D721Med (cell line): ENCODE measurements at regions not wholly inside any gene's neighbourhood (a gene's known extent, or its start where the extent isn't known, plus 50 kb on each side); places are given as distances from the start of the nearest gene placed in this dataset.

ENCODE experiments used
- DNase-seq: peaks from one replicate; pipeline ENCODE4 v3.0.0; 2011; ENCODE audit warnings: low spot score; ENCODE audit not compliant: insufficient read length
- FAIRE-seq: peaks from 2 replicates; lab custom pipeline; 2011; peaks lifted over from hg19 to GRCh38; lab: Jason Lieb, UNC
- TF ChIP-seq, protein P1 (sequence below): IDR thresholded peaks from 2 replicates; pipeline ENCODE4 v1.5.1; 2012; ENCODE audit warnings: mild to moderate bottlenecking, control low read depth; ENCODE audit not compliant: insufficient read depth; ENCODE audit errors: missing control alignments

DNA sequence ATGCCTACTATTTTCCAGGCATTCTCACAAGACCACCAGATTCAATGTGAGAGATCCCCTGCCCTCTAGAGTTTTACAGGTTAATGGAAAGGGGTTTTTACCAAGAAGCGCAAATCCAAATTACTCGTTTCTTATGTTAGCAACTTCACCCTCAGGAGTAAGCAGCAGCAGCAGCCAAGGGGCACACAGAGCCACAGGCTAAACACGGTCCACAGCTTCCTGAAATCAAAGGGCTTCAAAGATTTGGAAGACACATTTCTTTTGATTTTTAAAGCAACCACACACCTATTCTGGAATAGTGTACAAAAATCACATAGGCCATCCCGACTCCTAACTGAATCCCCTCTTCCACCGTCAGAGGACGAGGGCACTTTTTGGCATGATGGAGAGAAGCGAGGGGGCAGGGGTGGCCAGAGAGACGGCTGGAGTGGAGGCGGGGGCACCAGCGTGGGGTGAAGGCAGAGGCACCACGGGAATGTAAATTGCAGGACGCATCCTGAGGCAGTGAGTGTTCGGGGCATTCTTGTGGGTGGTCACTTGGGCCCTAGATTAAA, 107.0 kb downstream of the ARF6 start:
- TF ChIP-seq, protein P1, sequence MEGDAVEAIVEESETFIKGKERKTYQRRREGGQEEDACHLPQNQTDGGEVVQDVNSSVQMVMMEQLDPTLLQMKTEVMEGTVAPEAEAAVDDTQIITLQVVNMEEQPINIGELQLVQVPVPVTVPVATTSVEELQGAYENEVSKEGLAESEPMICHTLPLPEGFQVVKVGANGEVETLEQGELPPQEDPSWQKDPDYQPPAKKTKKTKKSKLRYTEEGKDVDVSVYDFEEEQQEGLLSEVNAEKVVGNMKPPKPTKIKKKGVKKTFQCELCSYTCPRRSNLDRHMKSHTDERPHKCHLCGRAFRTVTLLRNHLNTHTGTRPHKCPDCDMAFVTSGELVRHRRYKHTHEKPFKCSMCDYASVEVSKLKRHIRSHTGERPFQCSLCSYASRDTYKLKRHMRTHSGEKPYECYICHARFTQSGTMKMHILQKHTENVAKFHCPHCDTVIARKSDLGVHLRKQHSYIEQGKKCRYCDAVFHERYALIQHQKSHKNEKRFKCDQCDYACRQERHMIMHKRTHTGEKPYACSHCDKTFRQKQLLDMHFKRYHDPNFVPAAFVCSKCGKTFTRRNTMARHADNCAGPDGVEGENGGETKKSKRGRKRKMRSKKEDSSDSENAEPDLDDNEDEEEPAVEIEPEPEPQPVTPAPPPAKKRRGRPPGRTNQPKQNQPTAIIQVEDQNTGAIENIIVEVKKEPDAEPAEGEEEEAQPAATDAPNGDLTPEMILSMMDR = no peak
- DNase-seq (no peak), FAIRE-seq (no peak)

DNA sequence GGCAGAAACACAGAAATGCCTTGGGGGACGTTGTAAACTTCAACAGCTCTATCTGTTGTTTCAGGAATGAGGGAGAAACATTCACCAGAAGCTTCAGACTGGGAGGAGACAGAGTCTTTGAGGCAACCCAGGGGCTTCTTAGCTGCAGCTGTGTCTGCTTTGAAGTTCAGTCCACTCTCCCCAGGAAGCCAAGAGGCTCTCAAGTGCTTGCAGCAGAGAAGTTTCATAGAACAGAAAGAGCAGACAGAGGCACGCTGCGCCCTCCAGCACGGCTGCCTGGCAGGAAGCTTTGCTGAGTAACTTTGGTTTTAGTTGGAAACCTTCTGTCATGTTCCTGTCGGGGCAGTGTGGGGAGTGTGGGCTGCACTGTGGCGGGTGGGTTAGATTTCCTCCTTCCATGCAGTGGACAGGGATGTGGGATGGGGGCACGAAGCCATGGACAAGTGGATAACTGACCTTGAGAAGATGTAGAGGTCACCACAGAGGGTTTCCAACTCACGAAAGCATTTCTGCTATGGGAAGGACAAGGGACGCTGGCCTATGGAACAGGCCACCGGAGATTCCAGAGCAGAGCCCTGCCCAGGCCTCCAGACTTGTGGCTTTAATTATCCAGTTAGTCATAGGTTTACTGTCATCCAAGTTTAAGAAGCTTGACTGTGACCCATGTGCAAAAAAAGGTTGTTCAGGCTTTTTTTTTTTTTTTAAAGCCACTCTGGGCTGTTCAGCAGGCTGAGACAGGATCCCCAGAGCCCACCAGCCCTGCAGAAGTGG, 107.7 kb downstream of the ARF6 start:
- FAIRE-seq (no peak), DNase-seq (no peak)
- TF ChIP-seq, protein P1 = no peak

DNA sequence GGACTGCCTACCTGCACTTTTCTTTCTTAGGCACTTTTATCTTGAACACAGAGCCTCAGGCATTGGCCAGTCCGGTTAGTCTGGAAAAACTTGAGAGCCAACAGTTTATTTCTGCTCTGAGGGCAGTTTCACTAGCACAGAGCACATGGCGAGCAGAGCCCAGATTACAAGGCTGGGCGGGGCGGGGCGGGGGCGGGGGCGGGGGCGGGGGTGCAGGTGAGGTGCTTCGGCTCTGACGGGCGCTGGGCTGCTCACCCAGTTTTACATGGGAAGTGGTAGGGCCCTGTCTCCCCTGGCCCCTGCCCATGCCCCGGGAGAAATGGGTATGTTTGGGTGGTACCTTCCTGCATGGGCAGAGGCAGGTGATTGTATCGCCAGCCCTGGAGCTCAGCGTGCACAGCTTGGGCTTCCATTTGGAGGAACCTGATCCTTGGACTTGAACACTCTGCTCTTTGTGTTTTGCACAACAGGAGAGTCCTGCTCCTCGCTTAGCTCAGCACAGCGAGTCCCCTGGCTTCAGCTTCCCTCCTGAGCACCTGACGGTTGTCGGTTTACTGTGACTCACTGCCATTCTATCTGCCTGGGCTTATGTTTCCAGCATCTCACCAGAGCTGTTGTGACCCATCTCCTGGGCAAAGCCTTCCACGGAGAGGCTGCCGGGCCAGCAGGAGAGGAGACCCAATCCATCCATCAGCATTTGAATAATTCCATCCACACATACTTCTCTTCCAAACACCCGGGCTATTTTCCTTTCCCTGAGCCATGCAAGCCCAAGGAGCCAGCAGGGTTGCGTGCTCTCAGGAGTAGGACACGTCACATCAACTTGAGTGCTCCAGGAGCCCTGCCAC, 108.5 kb downstream of the ARF6 start:
- TF ChIP-seq, protein P1 = no peak

DNA sequence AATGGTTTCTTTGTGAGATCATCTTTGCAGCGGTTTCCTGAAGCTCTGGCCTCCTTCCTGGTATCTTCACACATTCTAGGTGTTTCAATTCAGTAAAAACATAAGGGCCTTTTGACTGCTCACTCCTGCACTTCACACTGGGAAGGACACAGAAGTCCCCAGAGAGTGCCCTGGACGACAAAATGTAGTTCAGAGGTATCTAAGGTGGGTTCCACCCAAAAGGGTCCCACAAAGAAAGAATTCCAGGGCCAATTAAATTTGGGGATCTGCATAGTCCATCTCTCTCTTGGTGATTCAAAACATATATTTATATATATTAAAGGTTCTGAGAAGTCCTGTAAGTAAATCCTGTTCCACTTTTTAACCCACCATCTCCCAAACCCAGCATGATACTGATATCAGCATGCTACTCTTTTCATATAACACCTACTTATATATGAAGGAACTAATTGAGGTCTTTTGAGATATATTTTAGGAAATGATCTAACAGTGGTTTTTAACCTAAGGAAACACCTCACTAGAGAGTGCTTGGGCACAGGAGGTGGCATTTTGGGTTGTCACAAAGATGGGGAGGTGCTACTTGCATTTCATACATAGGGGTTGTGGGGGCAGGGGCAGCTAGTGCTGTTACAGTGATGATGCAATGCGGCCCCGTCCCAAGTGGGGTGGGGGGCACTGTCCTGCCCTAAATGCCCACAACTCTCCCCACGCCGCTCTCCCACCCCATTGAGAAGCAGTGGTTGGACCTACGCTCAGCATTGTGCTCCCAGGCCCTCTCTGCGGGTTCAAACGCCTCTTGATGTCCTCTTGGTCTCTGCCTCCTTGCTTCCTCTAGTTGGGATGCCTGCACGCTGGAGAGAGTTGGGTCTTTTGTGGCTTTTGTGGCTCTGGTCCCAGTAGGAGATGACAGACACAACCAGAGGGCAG, 109.4 kb downstream of the ARF6 start:
- no peak for DNase-seq
- no peak for FAIRE-seq
- TF ChIP-seq, protein P1 = no peak

More for the DNA sequence above, 108.5 kb downstream of the ARF6 start:
- DNase-seq (no peak), FAIRE-seq (no peak)

DNA sequence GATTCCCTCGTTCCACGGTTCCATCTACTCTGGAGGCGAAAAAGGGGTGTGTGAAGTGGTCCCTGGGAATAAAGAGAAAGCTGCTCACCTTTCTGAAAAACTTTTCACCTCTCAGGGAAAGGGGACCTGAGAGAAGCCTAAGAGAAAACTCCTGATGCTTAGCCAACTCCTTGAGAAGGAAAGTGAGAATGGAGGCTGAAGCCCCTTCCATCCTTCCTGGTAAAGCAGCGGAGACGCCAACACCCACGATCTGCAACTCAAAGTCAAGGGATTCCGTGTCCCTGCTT, 110.0 kb downstream of the ARF6 start:
- TF ChIP-seq, protein P1 = no peak
- DNase-seq (no peak), FAIRE-seq (no peak)

DNA sequence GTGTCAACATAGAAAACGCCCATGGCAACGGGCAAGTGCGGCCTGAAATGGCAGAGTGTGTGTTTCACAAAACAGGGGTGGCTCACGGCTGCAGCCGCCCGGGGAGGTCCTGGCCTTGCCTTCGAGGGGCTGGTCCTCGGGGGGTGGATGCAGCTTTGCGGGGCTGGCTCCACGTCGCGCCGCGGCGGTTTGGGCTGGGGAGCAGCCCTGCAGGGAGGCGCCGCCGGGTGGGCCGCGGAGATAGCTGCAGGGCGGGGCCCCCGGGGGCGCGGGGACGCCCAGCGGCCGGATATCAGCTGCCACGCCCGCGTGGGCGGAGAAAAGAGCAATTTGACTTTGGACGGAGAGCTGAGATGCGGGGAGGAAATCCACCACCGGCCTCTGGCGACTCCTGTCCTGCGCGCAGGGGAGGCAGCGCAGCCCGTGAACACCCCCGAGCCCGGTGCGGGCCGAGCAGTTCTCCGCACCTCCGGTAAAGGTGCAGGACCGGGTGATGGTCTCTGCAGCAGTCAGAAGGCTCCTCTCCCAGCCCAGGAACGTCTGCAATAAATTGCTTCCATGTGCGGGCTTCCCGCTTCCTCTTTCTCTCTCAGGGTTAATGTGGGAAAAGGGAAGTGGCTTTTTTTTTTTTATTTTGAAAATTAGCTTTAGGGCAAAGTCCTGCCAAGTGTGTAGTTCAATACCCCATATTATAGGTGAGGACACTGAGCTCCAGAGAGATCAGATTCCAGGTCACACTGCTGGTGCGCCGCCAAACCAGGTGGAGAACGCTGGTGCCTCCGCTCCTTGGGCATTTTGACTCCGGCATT, 110.5 kb downstream of the ARF6 start:
- DNase-seq (peak; percentile 60), FAIRE-seq (no peak)

More for the DNA sequence above, 110.5 kb downstream of the ARF6 start:
- TF ChIP-seq, protein P1 = no peak
